Large intestine (tissue), 3 donors: ENCODE measurements at regions not wholly inside any gene's neighbourhood (a gene's known extent, or its start where the extent isn't known, plus 50 kb on each side); places are given as distances from the start of the nearest gene placed in this dataset.
"Not testable (repeated sequence)": the region's sequence is repeated elsewhere in the genome, so short reads cannot be mapped to it uniquely, and the experiment has no call there.

ENCODE experiments used
- DNase-seq, 2 donors: peaks; one replicate each; pipeline versions ENCODE4 v3.0.0 to v3.0.0-alpha.2; 2013
- H3K27ac ChIP-seq: one replicate; pipeline ENCODE4 v1.5.1; 2013; ENCODE audit warnings: low read length
- H3K27me3 ChIP-seq: 2 replicates; pipeline ENCODE4 v1.6.1; 2013; ENCODE audit warnings: low read length; ENCODE audit not compliant: control insufficient read depth, insufficient read depth
- H3K36me3 ChIP-seq: 2 replicates; pipeline ENCODE4 v1.6.1; 2013; ENCODE audit warnings: low read length; ENCODE audit not compliant: control insufficient read depth, insufficient read depth
- H3K4me1 ChIP-seq: one replicate; pipeline ENCODE4 v1.6.1; 2013; ENCODE audit warnings: low read length; ENCODE audit not compliant: control insufficient read depth, insufficient read depth
- H3K4me3 ChIP-seq: one replicate; pipeline ENCODE4 v1.5.1; 2013; ENCODE audit warnings: low read length
- H3K9me3 ChIP-seq: one replicate; pipeline ENCODE4 v1.6.1; 2013; ENCODE audit warnings: mild to moderate bottlenecking, low read depth, low read length, moderate library complexity; ENCODE audit not compliant: control insufficient read depth
- WGBS: methylation state at CpG from one replicate; pipeline ENCODE4 v1.1.5; 2013; ENCODE audit warnings: low lambda C conversion rate; ENCODE audit not compliant: insufficient coverage; 5-methylcytosine and 5-hydroxymethylcytosine counted together

DNA sequence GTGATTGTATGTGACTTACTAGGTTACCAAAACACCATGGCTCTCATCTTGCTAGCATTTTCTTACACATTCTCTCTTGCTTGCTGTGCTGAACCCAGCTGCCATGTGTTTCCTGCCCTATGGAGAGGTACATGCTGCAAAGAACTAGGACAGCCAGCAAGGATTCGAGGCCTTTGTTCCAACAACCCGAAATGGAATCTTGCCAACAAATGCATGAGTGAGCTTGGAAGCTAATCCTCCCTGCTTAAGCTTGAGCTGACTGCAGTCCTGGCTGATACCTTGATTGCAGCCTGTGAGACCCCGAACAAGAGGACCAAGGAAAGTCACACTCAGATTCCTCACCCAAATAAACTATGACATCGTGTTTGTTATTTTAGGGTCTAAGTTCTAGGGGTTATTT is 651.2 kb downstream of the SLITRK6 start:
- Histone ChIP-seq H3K4me1 (no peaks in the 10 kb centered on the region), H3K27me3 (no peaks in the 10 kb centered on the region), H3K9me3 (no peaks in the 10 kb centered on the region), H3K27ac (no peak overlapping the region), H3K4me3 (no peak overlapping the region), H3K36me3 (no peaks in the 10 kb centered on the region)
- DNase-seq: no peak
- WGBS: 86% methylated on average over 1 of the region's 4 CpGs

DNA sequence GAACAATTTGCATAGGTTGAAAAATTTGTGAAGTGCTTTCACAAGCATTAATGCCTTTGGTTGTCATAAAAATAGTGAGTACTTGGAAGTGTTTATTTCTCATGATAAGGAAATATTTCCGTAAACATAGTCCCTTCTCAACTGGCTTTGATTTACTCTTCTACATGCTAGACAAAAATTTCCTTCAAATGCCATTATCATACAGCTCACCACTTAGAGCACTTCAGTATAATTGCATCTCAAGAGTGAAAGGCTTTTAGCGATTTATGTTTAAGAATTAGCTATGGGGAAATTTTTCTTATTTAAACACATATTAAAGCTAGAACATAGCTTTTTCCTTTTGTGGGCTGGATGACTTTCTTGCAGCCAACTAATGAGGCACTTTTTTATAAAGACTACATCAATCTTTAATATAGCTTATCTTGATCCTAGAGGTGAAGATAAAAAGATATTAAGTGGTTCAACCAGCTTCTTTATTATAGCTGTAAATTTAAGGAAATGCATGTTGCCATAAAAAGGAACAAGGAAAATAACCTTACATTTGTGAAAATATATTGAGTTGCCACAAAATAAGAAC is 656.8 kb downstream of the SLITRK6 start:
- no peak overlapping the region for H3K27ac ChIP-seq
- WGBS: 100% methylated on average over 2 of the region's 2 CpGs

DNA sequence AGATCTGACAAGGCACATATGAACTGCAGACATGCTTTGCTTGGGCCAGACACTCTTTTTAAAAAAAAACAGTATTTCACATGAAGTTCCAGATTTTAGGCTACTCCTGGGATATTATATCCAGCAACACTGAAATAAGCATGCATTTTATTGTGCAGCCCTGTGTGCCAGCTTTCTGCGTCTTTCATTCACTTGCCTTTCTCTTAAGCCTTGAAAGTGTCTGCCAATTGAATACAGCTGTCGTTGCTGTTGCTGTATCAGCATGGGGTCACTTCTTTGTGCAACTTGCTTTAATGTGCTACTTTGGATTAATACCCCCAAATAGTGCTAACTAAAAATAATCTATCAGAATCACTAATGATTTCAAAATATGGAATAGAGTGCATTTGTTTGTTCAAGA is 657.8 kb downstream of the SLITRK6 start:
- no peaks in the 10 kb centered on the region for H3K27me3 ChIP-seq
- no peaks in the 10 kb centered on the region for H3K9me3 ChIP-seq
- H3K36me3 ChIP-seq: no peaks in the 10 kb centered on the region
- no peak for DNase-seq
- H3K27ac ChIP-seq: no peak overlapping the region
- H3K4me1 ChIP-seq: no peaks in the 10 kb centered on the region
- H3K4me3 ChIP-seq: no peak overlapping the region
- 80% methylated on average over 1 of the region's 2 CpGs for WGBS

More for the DNA sequence above, 656.8 kb downstream of the SLITRK6 start:
- no peaks in the 10 kb centered on the region for H3K9me3 ChIP-seq
- no peak overlapping the region for H3K4me3 ChIP-seq
- H3K4me1 ChIP-seq: no peaks in the 10 kb centered on the region
- no peaks in the 10 kb centered on the region for H3K36me3 ChIP-seq
- no peak for DNase-seq
- no peaks in the 10 kb centered on the region for H3K27me3 ChIP-seq

DNA sequence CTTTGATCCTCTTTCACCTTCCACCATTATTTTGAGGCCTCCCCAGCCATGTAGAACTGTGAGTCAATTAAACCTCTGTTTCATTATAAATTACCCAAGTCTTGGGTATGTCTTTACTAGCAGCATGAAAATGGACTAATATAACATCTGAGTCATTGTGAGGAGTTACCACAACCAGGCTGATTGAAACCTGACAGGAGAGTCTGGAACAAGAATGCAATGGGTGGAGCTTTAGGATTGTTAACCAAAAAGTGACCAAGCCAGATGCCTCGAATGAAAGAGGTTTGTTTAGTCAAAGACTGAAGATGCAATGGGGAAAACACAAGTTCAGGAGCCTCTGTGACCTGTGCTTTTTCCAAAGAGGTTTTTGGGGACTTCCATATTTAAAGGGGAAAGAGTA is 659.0 kb downstream of the SLITRK6 start:
- Histone ChIP-seq H3K4me1 (no peaks in the 10 kb centered on the region), H3K4me3 (no peak overlapping the region), H3K27me3 (no peaks in the 10 kb centered on the region), H3K9me3 (no peaks in the 10 kb centered on the region), H3K36me3 (no peaks in the 10 kb centered on the region), H3K27ac (no peak overlapping the region)
- WGBS: no CpG with 5 or more reads among the region's 1 CpG
- DNase-seq: no peak

DNA sequence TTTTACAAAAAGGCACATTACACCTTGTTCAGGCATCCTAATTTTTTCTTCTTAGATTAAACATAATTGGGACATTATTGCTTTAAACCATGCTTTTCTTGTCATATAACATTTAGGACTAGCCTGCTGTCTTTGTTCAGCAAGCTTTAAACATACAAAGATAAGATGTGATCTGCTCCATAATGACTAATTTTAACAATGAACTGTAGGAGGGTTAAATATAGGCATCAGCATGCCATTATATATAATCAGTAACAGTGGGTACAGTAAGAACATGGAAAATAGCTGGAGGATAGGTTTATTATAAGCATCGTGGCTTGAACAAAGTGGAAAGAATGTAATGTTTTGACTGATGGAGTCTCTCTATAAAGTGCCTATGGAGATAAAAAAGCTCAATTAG is 661.7 kb downstream of the SLITRK6 start:
- no peak overlapping the region for H3K27ac ChIP-seq
- no peak for DNase-seq
- no peaks in the 10 kb centered on the region for H3K4me1 ChIP-seq
- H3K27me3 ChIP-seq: no peaks in the 10 kb centered on the region
- no CpG with 5 or more reads among the region's 1 CpG for WGBS
- no peaks in the 10 kb centered on the region for H3K36me3 ChIP-seq
- no peaks in the 10 kb centered on the region for H3K9me3 ChIP-seq
- H3K4me3 ChIP-seq: no peak overlapping the region

DNA sequence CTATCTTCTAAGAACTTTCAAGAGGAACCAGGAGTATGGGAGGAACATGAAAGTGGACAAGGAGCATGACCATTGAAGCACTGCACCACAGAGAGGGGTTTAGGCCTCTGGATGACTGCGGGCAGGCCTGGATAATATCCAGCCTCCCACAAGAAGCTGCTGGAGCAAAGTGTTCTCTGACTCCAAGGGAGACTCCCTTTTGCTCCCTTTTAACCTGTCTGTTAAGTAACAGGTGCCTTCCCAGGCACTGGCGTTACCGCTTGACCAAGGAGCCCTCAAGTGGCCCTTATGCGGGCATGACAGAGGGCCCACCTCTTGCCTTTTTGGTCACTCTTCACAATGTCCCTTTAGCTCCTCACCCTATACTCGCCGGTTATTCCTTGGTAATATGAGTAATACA is 666.2 kb downstream of the SLITRK6 start:
- no CpG with 5 or more reads among the region's 6 CpGs for WGBS
- H3K36me3 ChIP-seq: no peaks in the 10 kb centered on the region

DNA sequence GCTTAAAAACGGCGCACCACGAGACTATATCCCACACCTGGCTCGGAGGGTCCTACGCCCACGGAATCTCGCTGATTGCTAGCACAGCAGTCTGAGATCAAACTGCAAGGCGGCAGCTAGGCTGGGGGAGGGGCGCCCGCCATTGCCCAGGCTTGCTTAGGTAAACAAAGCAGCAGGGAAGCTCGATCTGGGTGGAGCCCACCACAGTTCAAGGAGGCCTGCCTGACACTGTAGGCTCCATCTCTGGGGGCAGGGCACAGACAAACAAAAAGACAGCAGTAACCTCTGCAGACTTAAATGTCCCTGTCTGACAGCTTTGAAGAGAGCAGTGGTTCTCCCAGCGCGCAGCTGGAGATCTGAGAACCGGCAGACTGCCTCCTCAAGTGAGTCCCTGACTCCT is 675.7 kb downstream of the SLITRK6 start:
- H3K27me3 ChIP-seq, H3K27ac ChIP-seq, H3K4me1 ChIP-seq, H3K36me3 ChIP-seq, H3K4me3 ChIP-seq, H3K9me3 ChIP-seq, DNase-seq: not testable (repeated sequence)
- WGBS: no CpG with 5 or more reads among the region's 14 CpGs

More for the DNA sequence above, 666.2 kb downstream of the SLITRK6 start:
- Histone ChIP-seq H3K27ac (no peak overlapping the region), H3K4me1 (no peaks in the 10 kb centered on the region), H3K4me3 (no peak overlapping the region), H3K9me3 (no peaks in the 10 kb centered on the region), H3K27me3 (no peaks in the 10 kb centered on the region)
- no peak for DNase-seq

DNA sequence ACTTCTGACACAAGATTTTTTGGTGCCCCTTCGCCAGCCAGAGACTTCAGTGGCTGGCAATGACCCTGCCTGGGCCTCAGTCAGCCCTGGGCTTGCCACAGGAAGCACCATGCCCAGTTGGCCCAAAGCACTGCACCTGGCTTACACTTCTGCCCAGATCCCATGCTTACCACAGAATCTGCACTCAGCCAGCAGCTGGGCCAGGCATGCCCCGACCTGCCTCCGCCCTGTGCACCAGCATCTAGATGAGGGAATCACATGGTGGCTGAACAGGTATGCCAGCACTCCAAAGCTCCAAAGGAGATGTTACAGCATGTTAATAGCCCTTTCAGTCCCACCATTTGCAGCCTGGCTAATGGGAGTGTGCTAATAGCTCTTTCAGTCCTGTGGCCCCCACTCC is 690.9 kb downstream of the SLITRK6 start:
- Histone ChIP-seq H3K27me3 (no peaks in the 10 kb centered on the region), H3K4me3 (no peak overlapping the region), H3K36me3 (no peaks in the 10 kb centered on the region), H3K9me3 (peaks cover 6% of the 10 kb centered on the region), H3K4me1 (no peaks in the 10 kb centered on the region), H3K27ac (no peak overlapping the region)
- WGBS: no CpG with 5 or more reads among the region's 3 CpGs
- DNase-seq: no peak

DNA sequence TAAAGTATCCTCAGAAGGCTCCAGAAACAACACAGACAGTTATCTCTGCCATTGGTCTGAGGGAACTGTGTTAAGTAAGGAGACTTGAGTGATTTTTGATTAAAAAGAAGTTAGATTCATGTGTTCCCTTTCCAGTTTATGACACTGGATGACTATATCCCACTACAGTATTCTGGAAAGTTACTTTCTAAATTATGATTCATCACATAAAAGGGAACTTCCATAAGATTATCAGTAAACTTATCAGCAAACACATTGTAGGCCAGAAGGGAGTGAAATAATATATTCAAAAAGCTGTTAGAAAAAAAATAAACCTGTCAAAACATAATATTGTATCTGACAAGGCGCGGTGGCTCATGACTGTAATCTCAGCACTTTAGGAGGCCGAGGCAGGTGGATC is 700.0 kb downstream of the SLITRK6 start:
- H3K4me1 ChIP-seq: no peaks in the 10 kb centered on the region
- no peaks in the 10 kb centered on the region for H3K27me3 ChIP-seq
- no peaks in the 10 kb centered on the region for H3K36me3 ChIP-seq
- H3K27ac ChIP-seq: no peak overlapping the region
- H3K9me3 ChIP-seq: peaks cover 6% of the 10 kb centered on the region
- H3K4me3 ChIP-seq: no peak overlapping the region
- no CpG with 5 or more reads among the region's 3 CpGs for WGBS
- DNase-seq: no peak

DNA sequence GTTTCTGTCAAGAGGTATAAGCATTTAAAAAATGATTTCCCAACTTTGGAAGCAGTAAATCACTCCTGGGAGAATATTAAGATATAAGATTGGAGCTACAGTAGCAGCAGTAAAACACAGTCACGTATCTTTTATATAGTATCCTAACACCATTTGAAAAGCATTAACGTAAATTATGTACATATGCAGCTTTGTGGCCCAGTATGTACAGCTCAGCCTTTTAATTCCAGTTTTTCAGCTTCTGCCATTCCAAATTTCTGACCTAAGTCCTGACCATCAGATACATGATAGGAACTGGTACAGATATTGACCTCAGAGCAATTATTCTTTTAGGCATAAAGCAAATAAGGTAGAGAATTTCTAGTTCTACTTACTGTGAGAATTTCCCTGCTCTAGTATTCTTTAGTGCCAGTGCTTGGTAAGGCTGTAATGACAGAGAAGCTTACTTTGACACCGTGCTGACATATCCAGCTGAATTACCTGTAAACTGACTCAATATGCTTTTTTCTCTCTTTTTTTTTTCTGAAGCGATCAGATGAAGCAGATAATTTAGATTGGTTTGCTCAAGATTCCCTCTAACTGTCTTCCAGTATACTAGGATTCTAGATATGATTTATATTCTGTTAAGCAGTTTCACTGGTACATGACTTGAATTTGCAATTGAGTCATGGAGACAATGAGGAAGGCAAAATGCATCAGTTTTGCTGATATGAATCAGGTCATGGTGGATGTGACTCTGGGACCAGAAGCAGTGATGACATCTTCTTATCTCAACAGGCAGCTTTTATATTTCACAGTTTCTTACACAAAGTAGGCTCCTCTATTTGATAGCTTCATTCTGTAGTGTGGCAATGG is 703.6 kb downstream of the SLITRK6 start:
- H3K4me3 ChIP-seq: no peak overlapping the region
- H3K9me3 ChIP-seq: no peaks in the 10 kb centered on the region
- no peaks in the 10 kb centered on the region for H3K36me3 ChIP-seq
- H3K4me1 ChIP-seq: no peaks in the 10 kb centered on the region
- H3K27me3 ChIP-seq: no peaks in the 10 kb centered on the region
- DNase-seq: no peak
- H3K27ac ChIP-seq: no peak overlapping the region
- 62% methylated on average over 2 of the region's 4 CpGs for WGBS

DNA sequence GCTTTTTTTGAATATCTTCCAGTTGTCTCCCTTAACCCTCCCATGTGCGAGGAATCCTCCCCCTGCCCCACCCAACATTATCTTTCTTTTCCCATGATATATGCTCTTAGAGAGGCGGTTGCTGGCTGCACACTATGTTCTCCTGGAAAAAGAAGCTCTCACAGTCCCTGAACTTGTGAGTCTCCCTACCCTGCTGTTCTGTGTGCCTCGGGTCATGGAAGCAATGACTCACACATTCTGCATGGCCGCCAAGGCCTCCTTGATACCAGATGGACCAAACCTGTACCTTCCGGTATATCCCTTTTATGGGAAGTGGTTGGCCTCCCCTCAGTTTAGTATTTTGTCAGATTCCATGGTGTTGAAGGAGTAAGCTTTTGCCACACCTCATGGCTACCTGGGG is 705.4 kb downstream of the SLITRK6 start:
- H3K27ac ChIP-seq: no peak overlapping the region
- H3K36me3 ChIP-seq: no peaks in the 10 kb centered on the region
- H3K4me1 ChIP-seq: no peaks in the 10 kb centered on the region
- WGBS: 100% methylated on average over 2 of the region's 5 CpGs
- no peak for DNase-seq
- H3K9me3 ChIP-seq: no peaks in the 10 kb centered on the region
- no peak overlapping the region for H3K4me3 ChIP-seq
- H3K27me3 ChIP-seq: no peaks in the 10 kb centered on the region
